ENCODE measurements at regions not wholly inside any gene's neighbourhood (a gene's known extent, or its start where the extent isn't known, plus 50 kb on each side); places are given as distances from the start of the nearest gene placed in this dataset.

GRCh38 chr10:106450966-106451365 is 713.5 kb downstream of the SORCS1 start:
- TF ChIP-seq, protein P1, sequence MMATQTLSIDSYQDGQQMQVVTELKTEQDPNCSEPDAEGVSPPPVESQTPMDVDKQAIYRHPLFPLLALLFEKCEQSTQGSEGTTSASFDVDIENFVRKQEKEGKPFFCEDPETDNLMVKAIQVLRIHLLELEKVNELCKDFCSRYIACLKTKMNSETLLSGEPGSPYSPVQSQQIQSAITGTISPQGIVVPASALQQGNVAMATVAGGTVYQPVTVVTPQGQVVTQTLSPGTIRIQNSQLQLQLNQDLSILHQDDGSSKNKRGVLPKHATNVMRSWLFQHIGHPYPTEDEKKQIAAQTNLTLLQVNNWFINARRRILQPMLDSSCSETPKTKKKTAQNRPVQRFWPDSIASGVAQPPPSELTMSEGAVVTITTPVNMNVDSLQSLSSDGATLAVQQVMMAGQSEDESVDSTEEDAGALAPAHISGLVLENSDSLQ (IDR thresholded peaks at IDR 0.05) = no peak
- no peak for TF ChIP-seq SP1 (IDR thresholded peaks at IDR 0.05)
- TF ChIP-seq TARDBP (IDR thresholded peaks at IDR 0.05) = no peak
- no peak for TF ChIP-seq CTBP1 (IDR thresholded peaks at IDR 0.05; ENCODE audit: borderline replicate concordance)
- TF ChIP-seq ZNF384 (IDR thresholded peaks at IDR 0.05) = no peak
- no peak for TF ChIP-seq ELF4 (IDR thresholded peaks at IDR 0.05)
- TF ChIP-seq FOXK2 (IDR thresholded peaks at IDR 0.05) = no peak
- TF ChIP-seq BHLHE40 (IDR thresholded peaks at IDR 0.05; ENCODE audit: borderline replicate concordance) = no peak
- TF ChIP-seq FOXM1 (IDR thresholded peaks at IDR 0.05; ENCODE audit: borderline replicate concordance) = no peak
- no peak for TF ChIP-seq L3MBTL2 (conservative IDR thresholded peaks at IDR 0.05)

Measured in HEK293T (cell line).